Neural cell (in vitro differentiated cells): ENCODE measurements at regions not wholly inside any gene's neighbourhood (a gene's known extent, or its start where the extent isn't known, plus 50 kb on each side); places are given as distances from the start of the nearest gene placed in this dataset.

ENCODE experiments used
- CTCF ChIP-seq: fragments of 450-650 bp; IDR thresholded peaks from 2 replicates; pipeline ENCODE4 v1.5.1; 2014; ENCODE audit warnings: antibody characterized with exemption, mild to moderate bottlenecking, moderate library complexity; ENCODE audit not compliant: poor library complexity, severe bottlenecking
- EP300 ChIP-seq: fragments of 450-650 bp; conservative IDR thresholded peaks from 2 replicates; pipeline ENCODE4 v1.6.1; 2014; ENCODE audit warnings: antibody characterized with exemption, mild to moderate bottlenecking, moderate library complexity; ENCODE audit not compliant: poor library complexity, severe bottlenecking
- EZH2 ChIP-seq: fragments of 200-600, 300-800 bp; shearing (Covaris generic), sonication (generic); IDR thresholded peaks from 2 replicates; pipeline ENCODE4 v1.6.1; 2014; ENCODE audit warnings: antibody characterized with exemption, low read length, borderline replicate concordance, mild to moderate bottlenecking; ENCODE audit not compliant: insufficient read depth, poor library complexity, severe bottlenecking
- MXI1 ChIP-seq: fragments of 450-650 bp; conservative IDR thresholded peaks from 2 replicates; pipeline ENCODE4 v1.6.1; 2014; ENCODE audit warnings: antibody characterized with exemption, mild to moderate bottlenecking; ENCODE audit not compliant: poor library complexity, severe bottlenecking
- POLR2AphosphoS5 ChIP-seq: IDR thresholded peaks from 2 replicates; pipeline ENCODE4 v1.6.1; 2012
- RAD21 ChIP-seq: fragments of 450-650 bp; conservative IDR thresholded peaks from 2 replicates; pipeline ENCODE4 v1.6.1; 2014; ENCODE audit warnings: antibody characterized with exemption, mild to moderate bottlenecking, moderate library complexity

DNA sequence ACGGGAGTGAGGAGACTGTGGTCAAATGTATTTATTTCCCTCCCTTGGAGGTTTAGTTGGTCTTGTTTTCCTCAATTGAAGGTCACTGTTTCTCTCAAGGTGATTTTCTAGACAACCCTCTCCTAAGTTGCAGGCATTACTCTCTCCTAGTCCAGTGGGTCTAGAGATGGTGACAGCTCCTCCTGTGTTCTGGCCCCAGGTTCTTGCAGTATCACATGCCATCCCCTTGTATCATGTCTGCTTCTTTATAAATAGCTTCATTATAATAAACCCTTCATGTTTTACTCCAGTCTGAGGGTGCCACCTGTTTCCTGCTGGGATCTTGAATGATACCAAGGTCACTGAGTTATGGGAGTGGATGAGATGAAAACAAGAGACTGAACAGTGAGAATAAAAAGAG lies 208.0 kb upstream of the KCNN2 start:
- no peak for TF ChIP-seq CTCF
- TF ChIP-seq EZH2 = no peak
- no peak for TF ChIP-seq POLR2AphosphoS5
- no peak for TF ChIP-seq RAD21
- TF ChIP-seq EP300 = no peak
- no peak for TF ChIP-seq MXI1
